Heart left ventricle (tissue), 16 donors: ENCODE measurements at regions not wholly inside any gene's neighbourhood (a gene's known extent, or its start where the extent isn't known, plus 50 kb on each side); places are given as distances from the start of the nearest gene placed in this dataset.

Experiments used
- ATAC-seq, 4 donors: fragments of 200-7000 bp; cut with Tn5 transposase; one replicate each; pipeline ENCODE4 v1.9.1; 2020 to 2022; ENCODE audit warnings: moderate library complexity in 4 of 4, mild to moderate bottlenecking in 3 of 4, moderate number of reproducible peaks in 1 of 4
- DNase-seq, 5 donors: peaks; one replicate each; pipeline ENCODE4 v3.0.0-alpha.2; 2020
- H3K27ac ChIP-seq, 12 donors: fragments of 200-600 bp; sonication (generic) in 4 of 12; one replicate each; pipeline versions ENCODE4 v1.5.0 to v1.8.0; 2016 to 2022; ENCODE audit warnings: mild to moderate bottlenecking in 2 of 12
- H3K27me3 ChIP-seq, 9 donors: fragments of 200-600 bp; sonication (generic) in 2 of 9; one replicate each; pipeline versions ENCODE4 v1.5.1 to v1.8.0; 2016 to 2022; ENCODE audit warnings: mild to moderate bottlenecking in 3 of 9
- H3K36me3 ChIP-seq, 9 donors: fragments of 200-600 bp; sonication (generic) in 2 of 9; one replicate each; pipeline versions ENCODE4 v1.5.0 to v1.8.0; 2018 to 2022; ENCODE audit warnings: mild to moderate bottlenecking in 2 of 9
- H3K4me1 ChIP-seq, 12 donors: fragments of 200-600 bp; sonication (generic) in 4 of 12; one replicate each; pipeline versions ENCODE4 v1.5.0 to v1.8.0; 2016 to 2022; ENCODE audit warnings: mild to moderate bottlenecking in 3 of 12
- H3K4me3 ChIP-seq, 12 donors: fragments of 200-600 bp; sonication (generic) in 4 of 12; one replicate each; pipeline versions ENCODE4 v1.5.0 to v1.8.0; 2017 to 2022; ENCODE audit warnings: mild to moderate bottlenecking in 9 of 12, moderate library complexity in 4 of 12
- H3K9me3 ChIP-seq, 12 donors: fragments of 200-600 bp; sonication (generic) in 4 of 12; one replicate each; pipeline versions ENCODE4 v1.5.0 to v1.8.0; 2016 to 2022; ENCODE audit warnings: mild to moderate bottlenecking in 1 of 12
- CTCF ChIP-seq, 12 donors: fragments of 200-600 bp; sonication (generic) in 4 of 12; IDR thresholded peaks; one replicate each; pipeline versions ENCODE4 v1.5.0 to v1.8.0; 2018 to 2022; ENCODE audit warnings: antibody characterized with exemption in 12 of 12, mild to moderate bottlenecking in 5 of 12
- POLR2A ChIP-seq, 2 donors: fragments of 450-650 bp; IDR thresholded peaks; one replicate each; pipeline ENCODE4 v1.6.1; 2017; ENCODE audit warnings: antibody characterized with exemption in 2 of 2, mild to moderate bottlenecking in 2 of 2, moderate library complexity in 2 of 2
- WGBS, 4 donors: extraction: QIAGEN DNeasy Blood & Tissue Kit in 2 of 4; methylation state at CpG; one replicate each; pipeline versions ENCODE4 v1.1.5 to v1.1.7; 2013 to 2018; 5-methylcytosine and 5-hydroxymethylcytosine counted together
- intact Hi-C, 10 donors: fragments of 100-400 bp; cut with DNase I; formaldehyde crosslinking; loops; one replicate each; pipeline versions ENCODE4 v1.11.1 to v1.14.2; 2022
- donor health status: ischemic (EF 13 %, LVEDD 7.1; RV severe dilation, severe dysfunction).
- donor health status: healthy with polysubstance abuse.
- donor health status: DM: no; HTN: yes; CAD: no.
- donor health status: DM: no; HTN: no; CAD: no.
- donor health status: ischemic (EF 25% LVEDD 6.9; RV normal size, moderate dysfunction).
- donor health status: ischemic (EF 25% LVEDD 5.7; RV mildly dilated, moderate dysfunction).
- donor health status: healthy.
- donor health status: DM: yes; HTN: yes; CAD: no.
- donor health status: ischemic (EF 35%, LVEDD 5.7; RV mildly dilated, moderate dysfunction).
- donor health status: nonischemic (EF 11% LVEDD 7.7; RV severe dilation, severe dysfunction).
- donor health status: DM: yes; HTN: yes; CAD: no.
- donor health status: PGD.
- donor health status: ischemic (EF 29% LVEDD 5.4; RV normal size, mild dysfunction).
- donor health status: nonischemic (EF 23%, LVEDD 6.1; RV moderate dilation, normal function).

GRCh38 chr4:43373201-43373600 lies 480.7 kb downstream of the GRXCR1 start:
- intact Hi-C loops, result no loop called here
- H3K27ac ChIP-seq, result no peak overlapping the region
- no peaks in the 10 kb centered on the region for H3K4me1 ChIP-seq
- H3K9me3 ChIP-seq, result no peaks in the 10 kb centered on the region
- 78 to 86% (median 83%) methylated on average over 1 of the region's 1 CpG for WGBS, 4 donors
- H3K36me3 ChIP-seq, result no peaks in the 10 kb centered on the region
- no peak for TF ChIP-seq CTCF (IDR thresholded peaks at IDR 0.05)
- no peak for TF ChIP-seq POLR2A (IDR thresholded peaks at IDR 0.05)
- ATAC-seq (no peak), DNase-seq (no peak)
- H3K27me3 ChIP-seq, result no peaks in the 10 kb centered on the region
- no peak overlapping the region for H3K4me3 ChIP-seq

GRCh38 chr4:43374216-43374751 lies 481.8 kb downstream of the GRXCR1 start:
- ATAC-seq (no peak), DNase-seq (no peak)
- no peak for TF ChIP-seq POLR2A (IDR thresholded peaks at IDR 0.05)
- no peak for TF ChIP-seq CTCF (IDR thresholded peaks at IDR 0.05)
- H3K4me1 ChIP-seq, result no peaks in the 10 kb centered on the region
- peaks cover 0 to under 1% (median 0%) of the 10 kb centered on the region in 12 donors for H3K9me3 ChIP-seq
- H3K36me3 ChIP-seq, result no peaks in the 10 kb centered on the region
- 39 to 54% (median 47%) methylated on average over 1 of the region's 1 CpG for WGBS, 4 donors
- intact Hi-C loops, result no loop called here
- H3K4me3 ChIP-seq, result no peak overlapping the region
- no peaks in the 10 kb centered on the region for H3K27me3 ChIP-seq
- H3K27ac ChIP-seq, result no peak overlapping the region

- DNase-seq (no peak), ATAC-seq (no peak)
- Histone ChIP-seq H3K36me3 (no peaks in the 10 kb centered on the region), H3K4me1 (no peaks in the 10 kb centered on the region), H3K9me3 (peaks cover 0 to 4% (median 0%) of the 10 kb centered on the region in 12 donors), H3K4me3 (no peak overlapping the region), H3K27me3 (no peaks in the 10 kb centered on the region), H3K27ac (no peak overlapping the region)
- WGBS, 4 donors, result 71 to 81% (median 75%) methylated on average over 1 of the region's 1 CpG
- intact Hi-C loops, result no loop called here
- TF ChIP-seq POLR2A (IDR thresholded peaks at IDR 0.05) (no peak), CTCF (IDR thresholded peaks at IDR 0.05) (no peak)
Measured at GRCh38 chr4:43379016-43379415, 486.5 kb downstream of the GRXCR1 start.

GRCh38 chr4:43380093-43380492 lies 487.6 kb downstream of the GRXCR1 start:
- no peak overlapping the region for H3K4me3 ChIP-seq
- H3K27ac ChIP-seq, result no peak overlapping the region
- no peaks in the 10 kb centered on the region for H3K4me1 ChIP-seq
- H3K27me3 ChIP-seq, result no peaks in the 10 kb centered on the region
- DNase-seq, result no peak
- H3K36me3 ChIP-seq, result no peaks in the 10 kb centered on the region
- H3K9me3 ChIP-seq, result peaks cover 0 to 4% (median 0%) of the 10 kb centered on the region in 12 donors
- TF ChIP-seq POLR2A (IDR thresholded peaks at IDR 0.05), result no peak
- TF ChIP-seq CTCF (IDR thresholded peaks at IDR 0.05), result no peak
- no peak for ATAC-seq
- 55 to 72% (median 65%) methylated on average over 2 of the region's 2 CpGs for WGBS, 4 donors
- intact Hi-C loops, result no loop called here
